GM10248 (cell line): ENCODE measurements at regions not wholly inside any gene's neighbourhood (a gene's known extent, or its start where the extent isn't known, plus 50 kb on each side); places are given as distances from the start of the nearest gene placed in this dataset.

Experiments used
- CTCF ChIA-PET: fragments of 300-600 bp; sonication (Branson Sonifier 250); formaldehyde crosslinking; extraction: SDS; loops from one replicate; lab custom pipeline; 2021; ENCODE audit warnings: antibody characterized with exemption; lab: Yijun Ruan, JAX
- POLR2A ChIA-PET: fragments of 350-650 bp; sonication (Branson Sonifier 250); formaldehyde crosslinking; extraction: SDS; loops from one replicate; lab custom pipeline; 2020; ENCODE audit warnings: antibody characterized with exemption; lab: Yijun Ruan, JAX
- DNase-seq: peaks from one replicate; pipeline ENCODE4 v3.0.0; 2012; ENCODE audit errors: extremely low spot score
- TF ChIP-seq, protein P1 (sequence below): IDR thresholded peaks from 2 replicates; pipeline ENCODE4 v1.5.1; 2012; ENCODE audit warnings: mild to moderate bottlenecking, low read depth; ENCODE audit errors: extremely low read depth, missing control alignments, control extremely low read depth

DNA sequence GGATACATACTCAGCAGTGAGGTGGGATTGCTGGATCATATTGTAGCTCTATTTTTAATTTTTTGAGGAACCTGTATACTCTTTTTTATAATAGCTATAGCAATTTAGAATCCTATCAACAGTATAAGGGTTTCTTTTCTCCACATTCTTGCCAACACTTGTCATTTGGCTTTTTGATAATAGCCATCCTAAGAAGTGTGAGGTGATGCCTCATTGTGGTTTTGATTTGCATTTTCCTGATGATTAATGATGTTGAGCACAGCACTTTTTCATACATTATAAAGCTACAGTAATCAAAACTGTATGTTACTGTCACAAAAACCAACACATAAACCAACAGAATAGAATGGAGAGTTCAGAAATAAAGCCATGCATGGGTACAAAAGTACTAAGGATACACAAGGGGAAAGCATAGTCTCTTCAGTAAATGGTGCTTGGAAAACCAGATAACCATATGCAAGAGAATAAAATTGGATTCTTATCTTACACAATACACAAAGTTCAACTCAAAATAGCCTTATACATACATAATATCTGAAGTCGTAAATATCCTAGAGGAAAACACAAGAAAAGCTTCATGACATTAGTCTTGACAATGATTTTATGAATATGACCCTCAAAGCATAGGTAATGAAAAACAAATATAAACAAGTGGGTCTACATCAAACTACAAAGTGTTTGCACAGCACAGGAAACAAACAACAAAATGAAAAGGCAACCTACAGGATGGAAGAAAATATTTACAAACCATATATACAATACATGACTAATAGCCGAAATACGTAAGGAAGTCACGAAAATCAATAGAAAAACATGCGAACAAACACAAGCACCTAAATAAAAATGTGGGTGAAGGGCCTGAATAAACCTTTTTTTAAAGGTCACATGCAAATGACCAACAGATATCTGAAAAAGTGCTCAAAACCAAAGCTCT is 287.8 kb upstream of the DAB2 start:
- DNase-seq, result no peak
- ChIA-PET CTCF (interaction anchor here (1.2 to 2.0 kb wide), 4 partner anchors 9 to 976 kb away, joined by 3 to 5 read pairs (median 4); no protein-coding TSS in a partner anchor), POLR2A (no interaction called here)
- TF ChIP-seq, protein P1, sequence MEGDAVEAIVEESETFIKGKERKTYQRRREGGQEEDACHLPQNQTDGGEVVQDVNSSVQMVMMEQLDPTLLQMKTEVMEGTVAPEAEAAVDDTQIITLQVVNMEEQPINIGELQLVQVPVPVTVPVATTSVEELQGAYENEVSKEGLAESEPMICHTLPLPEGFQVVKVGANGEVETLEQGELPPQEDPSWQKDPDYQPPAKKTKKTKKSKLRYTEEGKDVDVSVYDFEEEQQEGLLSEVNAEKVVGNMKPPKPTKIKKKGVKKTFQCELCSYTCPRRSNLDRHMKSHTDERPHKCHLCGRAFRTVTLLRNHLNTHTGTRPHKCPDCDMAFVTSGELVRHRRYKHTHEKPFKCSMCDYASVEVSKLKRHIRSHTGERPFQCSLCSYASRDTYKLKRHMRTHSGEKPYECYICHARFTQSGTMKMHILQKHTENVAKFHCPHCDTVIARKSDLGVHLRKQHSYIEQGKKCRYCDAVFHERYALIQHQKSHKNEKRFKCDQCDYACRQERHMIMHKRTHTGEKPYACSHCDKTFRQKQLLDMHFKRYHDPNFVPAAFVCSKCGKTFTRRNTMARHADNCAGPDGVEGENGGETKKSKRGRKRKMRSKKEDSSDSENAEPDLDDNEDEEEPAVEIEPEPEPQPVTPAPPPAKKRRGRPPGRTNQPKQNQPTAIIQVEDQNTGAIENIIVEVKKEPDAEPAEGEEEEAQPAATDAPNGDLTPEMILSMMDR, result no peak

DNA sequence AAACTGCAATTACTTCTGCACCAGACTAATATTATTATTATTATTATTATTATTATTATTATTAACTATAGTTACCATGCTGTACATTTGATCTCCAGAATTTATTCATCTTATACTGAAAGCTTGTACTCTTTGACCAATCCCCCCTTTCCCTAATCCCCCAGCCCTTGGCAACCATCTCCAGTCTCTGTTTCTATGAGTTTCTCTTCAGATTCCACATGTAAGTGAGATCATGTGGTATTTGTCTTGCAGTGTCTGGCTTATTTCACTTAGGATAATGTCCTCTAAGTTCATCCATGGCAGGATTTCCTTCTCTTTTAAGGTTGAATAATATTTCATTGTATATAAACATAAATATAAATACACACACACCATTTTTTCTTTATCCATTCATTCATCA is 287.0 kb upstream of the DAB2 start:
- ChIA-PET CTCF (interaction anchor here (0.8 to 2.0 kb wide), 3 partner anchors 11 to 1167 kb away, joined by 3 to 5 read pairs (median 3); no protein-coding TSS in a partner anchor), POLR2A (no interaction called here)
- DNase-seq, result no peak
- TF ChIP-seq, protein P1, result no peak

DNA sequence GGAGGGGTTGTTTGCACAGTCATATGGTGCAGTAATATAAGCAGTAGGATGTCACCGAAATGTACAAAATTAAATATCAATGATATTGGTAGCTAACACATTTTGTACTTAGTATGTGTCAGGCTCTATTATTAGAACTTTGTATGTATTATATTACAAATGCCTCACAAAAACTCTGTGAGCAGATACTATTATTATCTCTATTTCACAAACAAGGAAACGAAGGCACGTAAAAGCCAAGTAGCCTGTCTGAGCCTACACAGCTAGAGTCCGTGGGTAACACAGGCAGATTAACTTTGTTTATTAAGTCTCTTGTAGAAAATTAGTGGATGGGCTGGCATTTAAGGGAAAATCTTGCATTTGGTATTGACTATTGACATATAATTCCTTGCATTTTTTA is 284.3 kb upstream of the DAB2 start:
- DNase-seq, result no peak
- POLR2A ChIA-PET, result no interaction called here
- TF ChIP-seq, protein P1, result no peak
- CTCF ChIA-PET, result no interaction called here

DNA sequence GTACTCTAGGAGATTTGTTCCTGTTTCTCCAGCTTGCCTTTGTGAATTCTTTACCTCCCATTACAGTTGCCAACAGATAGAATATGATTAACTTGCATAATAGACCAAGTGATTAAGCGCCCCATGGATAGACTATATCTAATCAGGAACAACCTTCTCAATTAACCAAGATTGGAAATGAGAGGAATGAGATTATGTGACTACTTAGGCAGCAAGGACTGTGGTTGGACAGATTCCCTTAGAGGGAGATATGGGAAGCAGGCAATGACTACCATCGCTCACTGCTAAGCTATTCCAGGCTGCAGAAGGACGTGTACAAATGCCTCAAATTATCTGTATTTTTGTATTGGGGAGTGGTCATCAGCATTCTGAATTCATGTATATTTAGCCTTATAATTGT is 278.1 kb upstream of the DAB2 start:
- CTCF ChIA-PET, result interaction anchor here (1.0 kb wide), 1 partner anchor 11 kb away, joined by 4 read pairs; no protein-coding TSS in a partner anchor
- POLR2A ChIA-PET, result no interaction called here
- DNase-seq, result no peak
- TF ChIP-seq, protein P1, result no peak

- DNase-seq, result no peak
- POLR2A ChIA-PET, result no interaction called here
- TF ChIP-seq, protein P1, result no peak
- CTCF ChIA-PET, result interaction anchor here (0.7 to 1.8 kb wide), 5 partner anchors 10 to 29 kb away, joined by 3 to 5 read pairs (median 4); no protein-coding TSS in a partner anchor
These were observed 275.7 kb upstream of the DAB2 start for GRCh38 chr5:39700523-39700922.

DNA sequence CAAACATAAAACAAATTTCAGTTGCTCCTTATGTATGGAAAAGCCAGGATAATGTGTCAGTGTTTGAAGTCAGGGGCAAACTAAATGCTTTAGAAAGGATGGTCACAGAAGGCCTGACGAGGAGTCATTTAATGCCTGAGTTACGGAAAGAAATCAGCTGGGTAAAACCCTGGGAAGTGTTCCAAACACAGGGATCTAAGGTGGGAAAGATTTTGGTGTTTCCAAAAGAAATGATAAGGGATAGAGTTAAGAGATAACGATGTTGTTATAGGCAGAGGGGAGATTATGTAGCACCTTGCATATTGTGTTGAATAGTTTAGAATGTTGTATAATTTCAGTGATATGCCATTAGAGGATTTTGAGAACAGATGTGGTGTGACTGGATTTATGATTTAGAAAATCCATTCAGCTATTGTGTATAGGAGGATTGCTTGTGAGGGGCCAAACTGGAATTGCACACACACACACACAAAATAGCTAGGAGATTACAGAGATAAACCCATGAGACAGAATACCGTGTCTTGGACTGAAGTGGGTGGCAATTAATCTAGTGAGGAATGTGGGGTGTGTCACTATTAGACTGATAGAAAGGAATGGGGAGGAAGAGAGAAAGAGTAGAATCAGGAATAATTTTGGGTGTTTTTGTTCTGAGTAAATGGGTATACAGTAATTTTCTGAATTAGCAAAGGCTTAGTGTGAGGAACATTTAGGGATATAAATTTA is 274.2 kb upstream of the DAB2 start:
- TF ChIP-seq, protein P1, result no peak
- DNase-seq, result no peak
- POLR2A ChIA-PET, result no interaction called here
- CTCF ChIA-PET, result interaction anchor here (1.6 kb wide), 1 partner anchor 10 kb away, joined by 3 read pairs; no protein-coding TSS in a partner anchor
